ENCODE measurements at regions not wholly inside any gene's neighbourhood (a gene's known extent, or its start where the extent isn't known, plus 50 kb on each side); places are given as distances from the start of the nearest gene placed in this dataset.

GRCh38 chr12:13897811-13898210 lies 83.6 kb downstream of the GRIN2B start:
- no peak for DNase-seq (ENCODE audit: low spot score)
- no peak for ATAC-seq (ENCODE audit: low FRiP score)
- TF ChIP-seq, protein P1, sequence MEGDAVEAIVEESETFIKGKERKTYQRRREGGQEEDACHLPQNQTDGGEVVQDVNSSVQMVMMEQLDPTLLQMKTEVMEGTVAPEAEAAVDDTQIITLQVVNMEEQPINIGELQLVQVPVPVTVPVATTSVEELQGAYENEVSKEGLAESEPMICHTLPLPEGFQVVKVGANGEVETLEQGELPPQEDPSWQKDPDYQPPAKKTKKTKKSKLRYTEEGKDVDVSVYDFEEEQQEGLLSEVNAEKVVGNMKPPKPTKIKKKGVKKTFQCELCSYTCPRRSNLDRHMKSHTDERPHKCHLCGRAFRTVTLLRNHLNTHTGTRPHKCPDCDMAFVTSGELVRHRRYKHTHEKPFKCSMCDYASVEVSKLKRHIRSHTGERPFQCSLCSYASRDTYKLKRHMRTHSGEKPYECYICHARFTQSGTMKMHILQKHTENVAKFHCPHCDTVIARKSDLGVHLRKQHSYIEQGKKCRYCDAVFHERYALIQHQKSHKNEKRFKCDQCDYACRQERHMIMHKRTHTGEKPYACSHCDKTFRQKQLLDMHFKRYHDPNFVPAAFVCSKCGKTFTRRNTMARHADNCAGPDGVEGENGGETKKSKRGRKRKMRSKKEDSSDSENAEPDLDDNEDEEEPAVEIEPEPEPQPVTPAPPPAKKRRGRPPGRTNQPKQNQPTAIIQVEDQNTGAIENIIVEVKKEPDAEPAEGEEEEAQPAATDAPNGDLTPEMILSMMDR (IDR thresholded peaks at IDR 0.05) = no peak

GRCh38 chr12:13896063-13896626 lies 85.3 kb downstream of the GRIN2B start:
- no peak for ATAC-seq (ENCODE audit: low FRiP score)
- TF ChIP-seq, protein P1 (IDR thresholded peaks at IDR 0.05) = no peak
- no peak for DNase-seq (ENCODE audit: low spot score)

GRCh38 chr12:13891902-13892301 lies 89.5 kb downstream of the GRIN2B start:
- TF ChIP-seq, protein P1 (IDR thresholded peaks at IDR 0.05) = no peak
- DNase-seq (ENCODE audit: low spot score) (no peak), ATAC-seq (ENCODE audit: low FRiP score) (no peak)

DNA sequence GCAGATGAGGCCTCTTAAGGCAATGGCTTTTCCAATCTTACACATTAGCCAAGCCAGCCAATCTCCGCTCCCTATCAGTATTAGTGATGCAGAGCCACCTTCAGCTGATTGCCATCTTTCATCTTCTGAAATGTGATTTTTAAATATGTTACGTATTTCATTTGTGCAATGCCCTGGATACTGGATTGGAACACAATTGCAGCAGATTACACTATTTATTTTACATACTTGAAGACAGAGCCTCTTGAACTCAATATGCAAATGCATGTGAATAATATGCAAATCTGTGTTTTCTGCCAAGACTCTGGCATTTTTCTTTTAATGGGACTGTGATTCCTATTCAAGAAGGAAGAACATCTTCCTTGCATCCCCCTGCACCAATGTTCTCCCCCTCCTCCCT lies 90.5 kb downstream of the GRIN2B start:
- no peak for ATAC-seq (ENCODE audit: low FRiP score)
- DNase-seq (ENCODE audit: low spot score) = no peak
- TF ChIP-seq, protein P1 (IDR thresholded peaks at IDR 0.05) = no peak

DNA sequence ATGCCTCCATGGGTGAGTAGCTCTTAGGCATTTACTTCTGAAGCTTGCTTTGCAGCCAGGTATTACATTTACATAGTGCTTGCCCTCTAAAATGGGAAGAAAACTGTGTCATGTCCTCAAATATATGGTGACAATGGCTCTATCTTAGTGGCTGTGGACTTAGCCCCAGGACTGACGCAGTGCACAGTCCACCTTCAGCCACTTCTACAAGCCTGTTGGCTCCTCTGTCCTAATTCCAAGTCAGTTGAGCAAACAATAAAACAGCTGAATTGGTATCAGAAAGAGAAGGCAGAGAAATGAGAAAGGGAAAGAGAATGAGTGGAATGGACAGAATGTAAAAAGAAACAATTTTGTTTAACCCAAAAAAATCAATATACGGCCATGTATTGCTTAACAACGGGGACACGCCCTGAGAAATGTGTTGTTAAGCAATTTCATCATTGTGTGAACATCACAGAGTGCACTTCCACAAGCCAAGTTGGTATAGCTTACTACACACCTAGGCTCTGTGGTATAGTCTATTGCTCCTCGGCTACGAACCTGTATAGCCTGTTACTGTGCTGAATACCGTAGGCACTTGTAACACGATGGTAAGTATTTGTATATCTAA lies 93.5 kb downstream of the GRIN2B start:
- DNase-seq (ENCODE audit: low spot score) (no peak), ATAC-seq (ENCODE audit: low FRiP score) (no peak)
- TF ChIP-seq, protein P1 (IDR thresholded peaks at IDR 0.05) = no peak

- DNase-seq (ENCODE audit: low spot score) = no peak
- ATAC-seq (ENCODE audit: low FRiP score) = no peak
- TF ChIP-seq, protein P1 (IDR thresholded peaks at IDR 0.05) = no peak
Observed at GRCh38 chr12:13882176-13882575, 99.2 kb downstream of the GRIN2B start.

- ATAC-seq (ENCODE audit: low FRiP score) (no peak), DNase-seq (ENCODE audit: low spot score) (no peak)
- TF ChIP-seq, protein P1 (IDR thresholded peaks at IDR 0.05) = no peak
Observed at GRCh38 chr12:13880613-13881012, 100.8 kb downstream of the GRIN2B start.
